OCI-LY1 (cell line): ENCODE measurements at regions not wholly inside any gene's neighbourhood (a gene's known extent, or its start where the extent isn't known, plus 50 kb on each side); places are given as distances from the start of the nearest gene placed in this dataset.

ENCODE experiments used
- CTCF ChIP-seq: fragments of 200-600 bp; sonication (generic), shearing (Covaris generic); IDR thresholded peaks from 2 replicates; pipeline ENCODE4 v1.5.1; 2017; ENCODE audit warnings: mild to moderate bottlenecking, antibody characterized with exemption, low read length, moderate library complexity, mixed read lengths
- EZH2 ChIP-seq: fragments of 200-600 bp; sonication (generic), shearing (Covaris generic); IDR thresholded peaks from 2 replicates; pipeline ENCODE4 v1.8.0; 2017; ENCODE audit warnings: borderline replicate concordance, mixed run types, mild to moderate bottlenecking, antibody characterized with exemption, low read length, moderate library complexity, mixed read lengths

- TF ChIP-seq CTCF (no peak), EZH2 (no peak)
Observed at GRCh38 chr20:48374991-48375595, 452.7 kb downstream of the PREX1 start.
